Fibroblast of villous mesenchyme (primary cell): ENCODE measurements at regions not wholly inside any gene's neighbourhood (a gene's known extent, or its start where the extent isn't known, plus 50 kb on each side); places are given as distances from the start of the nearest gene placed in this dataset.
A peak's percentile ranks its signal among the peaks of the same experiment; 100 is the strongest.

Experiments
- DNase-seq: peaks from one replicate; pipeline ENCODE4 v3.0.0-alpha.2; 2010; ENCODE audit warnings: low read depth
- H3K4me3 ChIP-seq: 2 replicates; pipeline ENCODE4 v1.5.1; 2011; ENCODE audit warnings: low read depth, mild to moderate bottlenecking, low read length
- CTCF ChIP-seq: IDR thresholded peaks from 2 replicates; pipeline ENCODE4 v1.5.1; 2012; ENCODE audit warnings: low read depth, mild to moderate bottlenecking, low read length; ENCODE audit not compliant: insufficient read depth

GRCh38 chr14:66105815-66106214 lies 380.4 kb upstream of the CCDC196 start:
- H3K4me3 ChIP-seq: no peak overlapping the region
- no peak for DNase-seq
- TF ChIP-seq CTCF: no peak

GRCh38 chr14:66109426-66109825 lies 376.7 kb upstream of the CCDC196 start:
- H3K4me3 ChIP-seq: no peak overlapping the region
- DNase-seq: no peak
- TF ChIP-seq CTCF: no peak

- no peak overlapping the region for H3K4me3 ChIP-seq
- DNase-seq: no peak
- no peak for TF ChIP-seq CTCF
Measured at GRCh38 chr14:66111891-66112290, 374.3 kb upstream of the CCDC196 start.

- no peak for TF ChIP-seq CTCF
- H3K4me3 ChIP-seq: no peak overlapping the region
- no peak for DNase-seq
Measured at GRCh38 chr14:66114071-66114470, 372.1 kb upstream of the CCDC196 start.

GRCh38 chr14:66115740-66116502 lies 370.2 kb upstream of the CCDC196 start:
- no peak overlapping the region for H3K4me3 ChIP-seq
- DNase-seq: no peak
- no peak for TF ChIP-seq CTCF

- no peak for DNase-seq
- H3K4me3 ChIP-seq: no peak overlapping the region
- TF ChIP-seq CTCF: no peak
Measured at GRCh38 chr14:66116732-66117131, 369.4 kb upstream of the CCDC196 start.

- no peak overlapping the region for H3K4me3 ChIP-seq
- peak; percentile 11 for DNase-seq
- TF ChIP-seq CTCF: no peak
Measured at GRCh38 chr14:66117600-66117999, 368.6 kb upstream of the CCDC196 start.
